Cerebellar cortex (tissue), 1 donor: ENCODE measurements at regions not wholly inside any gene's neighbourhood (a gene's known extent, or its start where the extent isn't known, plus 50 kb on each side); places are given as distances from the start of the nearest gene placed in this dataset.
A peak's percentile ranks its signal among the peaks of the same experiment; 100 is the strongest.

Experiments
- DNase-seq: peaks from one replicate; pipeline ENCODE4 v3.0.0-alpha.2; 2015; ENCODE audit warnings: low spot score

DNA sequence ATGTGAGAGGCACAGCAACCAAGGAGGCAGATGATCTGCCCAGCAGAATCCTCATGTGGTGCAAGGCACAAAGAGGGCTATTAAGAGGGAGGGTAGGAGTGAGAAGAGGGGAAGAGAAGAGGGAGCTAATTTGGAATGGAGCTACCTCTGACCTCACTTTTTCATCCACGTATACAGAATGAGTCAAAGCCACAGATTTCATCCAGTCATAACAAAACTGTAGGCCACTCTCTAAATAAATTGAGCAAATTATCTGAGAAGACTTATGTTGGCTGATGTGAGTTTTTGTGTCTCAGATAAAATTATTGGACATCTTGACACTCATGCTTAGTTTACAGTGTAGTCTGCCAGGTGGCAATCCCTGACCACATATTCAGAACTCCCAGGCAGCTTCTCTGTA is 325.6 kb downstream of the TTLL7 start:
- no peak for DNase-seq

- DNase-seq, result no peak
These were observed 327.3 kb downstream of the TTLL7 start for GRCh38 chr1:83671586-83671985.

DNA sequence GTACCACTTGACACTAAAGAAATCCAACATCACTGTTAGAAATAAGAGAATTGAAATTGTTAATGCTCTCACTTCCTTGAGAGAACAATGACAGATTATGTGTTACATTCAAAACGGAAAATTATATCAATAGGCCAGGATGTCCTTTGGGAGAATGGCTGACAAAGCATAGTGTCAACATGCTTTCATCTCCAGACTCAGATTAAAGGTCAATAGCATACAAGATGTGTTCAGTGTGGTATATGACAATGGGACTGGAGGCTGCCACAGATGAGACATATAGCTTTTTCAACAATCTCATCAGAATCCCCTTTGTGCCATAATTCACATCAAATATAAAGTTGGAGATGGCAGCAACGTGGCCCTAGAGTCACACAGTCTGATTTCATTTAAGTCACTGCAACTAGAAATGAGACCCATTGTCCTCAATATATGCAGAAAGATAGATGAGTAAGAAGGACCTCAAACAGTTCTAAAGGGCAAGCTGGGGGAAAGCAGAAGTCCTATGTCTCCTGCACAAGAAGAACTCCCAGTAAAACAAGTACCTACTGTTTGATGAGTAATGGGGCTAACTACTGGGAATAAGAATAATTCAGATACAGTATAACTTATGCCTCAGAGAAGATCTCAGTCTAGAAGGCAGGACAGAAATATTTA is 327.9 kb downstream of the TTLL7 start:
- no peak for DNase-seq

DNA sequence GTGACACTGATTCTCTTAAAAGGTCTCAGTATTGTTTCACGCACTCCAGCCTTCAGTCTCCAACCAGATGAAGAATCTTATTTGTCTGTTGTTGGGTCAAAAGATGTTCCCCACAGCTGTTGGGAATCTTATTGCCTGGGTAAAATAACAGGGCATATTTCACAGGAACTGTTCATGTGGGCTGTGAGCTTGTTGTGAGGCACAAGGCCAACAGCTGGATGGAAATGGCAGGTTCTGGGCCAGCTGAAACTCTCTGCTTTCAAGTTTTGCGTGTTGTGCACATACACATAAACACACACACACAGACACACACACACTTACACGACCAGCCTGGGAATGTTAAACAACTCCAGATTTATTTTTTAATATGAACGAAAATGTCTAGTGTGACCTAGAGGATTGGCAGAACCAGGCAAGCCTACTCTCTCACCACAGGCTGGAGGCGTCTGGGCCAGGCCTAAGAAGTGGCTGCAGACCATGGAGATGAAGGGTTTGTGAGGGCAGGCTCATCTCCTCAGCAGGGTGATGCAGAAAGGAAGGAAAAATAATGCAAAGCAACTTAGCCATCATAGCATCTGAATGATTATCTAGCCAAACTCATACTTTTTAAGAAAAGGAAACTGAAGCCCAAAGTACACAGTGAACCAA is 357.0 kb downstream of the TTLL7 start:
- DNase-seq, result no peak

DNA sequence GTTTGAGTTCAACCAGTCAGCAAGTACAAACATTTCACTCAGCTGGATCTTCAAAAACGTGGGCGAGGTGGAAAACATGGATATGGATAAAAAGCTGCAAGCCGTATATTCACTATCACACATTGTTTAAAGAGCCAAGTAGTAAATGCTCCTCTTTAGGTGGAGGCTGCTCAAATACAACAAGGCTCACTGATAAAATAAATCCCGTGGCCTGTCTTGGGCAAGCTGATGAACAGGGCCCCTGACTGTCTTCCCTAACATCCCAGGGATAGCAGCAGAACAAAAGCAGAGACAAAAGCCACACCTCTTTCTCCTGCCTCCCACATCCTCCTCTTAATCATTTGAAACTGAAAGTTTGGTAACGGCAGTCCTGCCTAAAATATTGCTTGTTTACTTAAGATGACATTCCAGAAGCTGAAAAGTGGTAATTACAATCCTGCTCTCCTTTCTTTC is 357.7 kb downstream of the TTLL7 start:
- DNase-seq, result no peak

- no peak for DNase-seq
These were observed 359.1 kb downstream of the TTLL7 start for GRCh38 chr1:83639785-83640184.

- no peak for DNase-seq
These were observed 361.3 kb downstream of the TTLL7 start for GRCh38 chr1:83637586-83637985.

DNA sequence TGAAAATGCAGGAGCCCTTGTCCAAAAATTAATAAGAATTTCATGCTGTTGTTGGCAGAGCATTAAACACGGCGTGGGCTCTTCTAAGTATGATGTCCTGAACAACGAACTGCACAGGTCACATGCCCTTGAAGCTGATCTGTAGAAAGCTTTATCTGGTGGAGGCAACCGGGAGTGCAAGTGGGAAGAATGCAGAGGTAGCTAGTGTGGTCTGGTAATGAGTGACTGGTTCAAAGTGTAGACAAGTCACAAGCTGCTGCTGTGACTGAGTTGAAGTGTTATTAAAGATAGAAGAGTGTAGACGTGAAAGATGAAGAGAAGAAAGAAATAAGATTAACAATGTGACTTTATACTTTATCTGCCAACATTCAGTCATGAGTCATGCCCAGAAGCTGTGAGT is 361.9 kb downstream of the TTLL7 start:
- no peak for DNase-seq

DNA sequence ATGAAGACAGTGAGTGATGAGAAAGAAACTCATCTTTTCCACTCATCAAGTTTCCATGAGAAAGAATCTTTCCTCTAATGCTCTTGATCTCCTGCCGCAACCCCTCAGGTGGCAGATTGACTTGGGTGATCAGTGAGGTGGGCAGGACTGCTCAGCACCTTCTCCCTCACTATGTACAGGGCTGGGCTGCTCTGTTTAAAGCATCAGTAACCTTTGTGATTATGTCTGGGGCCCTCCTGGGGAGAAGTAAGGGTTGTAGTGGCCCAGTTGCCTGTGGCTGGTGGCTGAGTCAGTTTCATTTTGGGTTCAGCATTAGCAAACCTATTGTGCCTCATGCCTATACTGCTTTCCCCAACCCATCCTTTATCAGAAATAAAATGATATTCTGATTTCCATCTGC is 366.0 kb downstream of the TTLL7 start:
- no peak for DNase-seq

DNA sequence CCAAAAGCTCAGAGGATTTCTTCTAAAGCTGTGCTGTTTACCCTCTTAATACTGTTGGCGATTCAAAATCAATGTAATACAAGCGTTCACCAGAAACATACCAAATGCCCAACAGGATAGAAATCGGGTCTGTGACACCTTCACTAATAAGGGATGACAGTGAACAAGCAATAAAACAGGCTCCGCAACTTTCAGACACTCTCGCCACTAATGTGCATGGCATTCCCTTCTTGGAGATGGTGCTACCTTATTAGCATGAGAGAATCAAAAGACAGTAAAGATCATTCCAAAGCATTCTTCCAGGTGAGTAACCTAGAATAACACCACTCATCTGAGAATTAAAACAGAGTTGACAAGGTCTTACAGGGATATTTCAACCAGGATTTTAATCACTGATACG is 367.1 kb downstream of the TTLL7 start:
- DNase-seq, result no peak

DNA sequence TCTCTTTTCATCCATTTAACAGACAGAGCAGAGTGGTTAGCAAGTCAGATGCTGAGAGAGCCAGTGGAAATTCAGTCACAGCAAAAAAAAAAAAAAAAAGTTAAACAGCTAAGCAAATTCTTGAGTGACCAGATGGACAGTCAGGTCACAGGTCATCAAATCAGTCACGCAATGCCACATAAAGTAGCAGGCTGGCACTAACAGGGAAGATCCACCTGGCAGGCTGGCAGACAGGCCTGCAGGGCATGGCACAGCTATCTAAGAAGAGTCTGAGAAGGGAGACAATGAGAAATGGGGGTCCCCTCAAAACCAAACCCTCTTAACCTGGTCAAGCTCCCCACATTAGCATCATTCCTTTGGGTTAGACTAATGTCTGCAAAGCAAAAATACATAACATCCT is 371.9 kb downstream of the TTLL7 start:
- no peak for DNase-seq

DNA sequence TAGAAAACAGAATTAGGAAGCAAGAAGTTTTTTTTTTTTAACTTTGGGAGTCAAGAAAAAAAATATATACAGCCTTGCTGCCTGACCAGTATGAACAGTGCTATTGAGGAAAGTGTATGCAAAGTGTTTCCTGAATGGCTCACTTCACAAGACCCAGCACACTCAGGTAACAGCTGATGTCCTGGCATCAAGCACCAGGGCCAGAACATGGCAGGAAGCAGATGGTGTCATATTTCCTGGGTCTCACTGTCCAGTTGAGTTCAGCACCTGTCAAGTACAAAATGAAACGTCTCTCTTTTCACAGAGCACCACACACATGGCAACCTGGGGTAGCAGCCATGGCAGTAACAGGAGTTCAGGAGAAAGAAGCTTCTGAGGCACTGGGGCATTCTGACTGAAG is 372.3 kb downstream of the TTLL7 start:
- peak; percentile 80 for DNase-seq

DNA sequence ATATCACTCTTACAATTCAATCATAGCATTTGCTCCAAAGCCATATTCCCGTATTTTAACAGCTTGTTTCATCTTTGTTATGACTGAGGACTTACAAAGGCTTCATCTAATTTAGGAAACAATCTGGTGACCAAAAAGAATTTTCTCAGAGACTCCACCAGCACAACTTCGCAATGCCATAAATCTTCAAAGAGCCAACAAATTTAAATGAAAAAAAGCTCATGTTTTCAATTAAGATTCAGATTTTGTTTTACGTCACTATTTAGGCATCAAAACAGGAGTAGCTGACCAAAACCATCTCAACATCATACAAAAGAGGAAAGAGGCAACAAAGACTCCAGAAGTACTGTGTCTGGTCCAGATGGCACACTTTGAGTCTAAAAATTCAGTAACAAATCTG is 373.3 kb downstream of the TTLL7 start:
- DNase-seq, result no peak

GRCh38 chr1:83620016-83620415 is 378.9 kb downstream of the TTLL7 start:
- DNase-seq, result no peak

- DNase-seq, result no peak
These were observed 379.6 kb downstream of the TTLL7 start for GRCh38 chr1:83619170-83619896.

DNA sequence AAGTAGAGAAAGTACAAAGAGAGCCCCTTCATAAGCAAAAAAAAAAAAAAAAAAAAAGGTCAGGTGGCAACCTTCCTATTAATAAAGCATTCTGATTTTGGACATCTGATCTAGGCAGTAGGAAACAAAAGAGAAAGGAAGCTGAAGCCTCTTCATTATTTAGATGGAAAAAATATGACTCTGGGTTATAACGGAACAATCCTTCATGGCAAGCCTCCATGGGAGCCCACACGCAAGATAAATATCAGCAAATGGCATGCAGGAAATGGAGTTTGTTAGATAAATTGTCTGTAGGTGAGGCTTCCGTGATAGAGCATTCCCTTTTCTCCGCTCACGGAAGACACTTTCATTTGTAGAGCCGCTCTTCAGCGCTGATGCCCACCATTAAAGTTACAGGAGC is 381.0 kb downstream of the TTLL7 start:
- no peak for DNase-seq

GRCh38 chr1:83615370-83615769 is 383.6 kb downstream of the TTLL7 start:
- DNase-seq, result no peak

- no peak for DNase-seq
These were observed 392.4 kb downstream of the TTLL7 start for GRCh38 chr1:83606416-83606955.

DNA sequence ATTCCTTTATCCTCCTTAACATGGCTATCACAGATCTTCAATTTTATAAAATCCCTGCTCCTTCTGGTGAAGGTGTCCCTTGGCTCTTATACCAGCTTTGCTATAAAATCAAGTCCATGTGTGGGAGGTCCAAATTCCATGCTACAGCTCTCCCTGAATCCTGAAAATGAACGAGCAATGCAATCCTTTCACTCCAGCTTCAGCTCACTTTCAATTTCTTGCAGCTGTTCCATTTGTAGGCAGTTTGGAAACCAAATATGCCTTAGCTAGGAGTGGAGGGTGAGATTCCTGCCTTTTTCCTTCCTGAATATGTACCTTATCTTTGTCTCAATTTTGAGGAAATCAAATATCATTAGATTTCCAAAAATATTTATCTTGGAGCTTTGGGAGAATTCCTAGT is 402.6 kb downstream of the TTLL7 start:
- no peak for DNase-seq

- DNase-seq, result no peak
These were observed 405.9 kb downstream of the TTLL7 start for GRCh38 chr1:83593073-83593472.

GRCh38 chr1:83588140-83588539 is 410.8 kb downstream of the TTLL7 start:
- DNase-seq, result no peak

GRCh38 chr1:83583351-83584014 is 415.4 kb downstream of the TTLL7 start:
- DNase-seq, result no peak

DNA sequence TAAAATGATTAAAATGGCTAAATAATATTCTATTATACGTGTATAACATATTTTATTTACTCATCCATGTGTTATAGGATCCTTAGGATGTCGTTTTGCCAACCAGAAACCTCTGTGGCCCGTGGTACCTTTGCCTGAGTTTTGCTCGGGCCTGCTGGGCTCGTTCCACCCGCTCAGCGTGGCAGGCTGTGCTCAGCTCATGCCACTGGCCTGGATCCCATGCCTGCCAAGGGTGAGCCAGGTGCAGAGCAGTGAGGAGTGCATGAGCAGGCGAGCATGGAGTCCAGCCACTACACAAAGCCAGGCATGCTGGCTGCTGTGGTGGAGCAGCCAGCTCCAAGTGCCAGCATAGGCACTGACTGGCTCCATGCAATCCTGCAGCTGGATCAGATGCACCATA is 417.2 kb downstream of the TTLL7 start:
- no peak for DNase-seq
